ENCODE measurements at regions not wholly inside any gene's neighbourhood (a gene's known extent, or its start where the extent isn't known, plus 50 kb on each side); places are given as distances from the start of the nearest gene placed in this dataset.

DNA sequence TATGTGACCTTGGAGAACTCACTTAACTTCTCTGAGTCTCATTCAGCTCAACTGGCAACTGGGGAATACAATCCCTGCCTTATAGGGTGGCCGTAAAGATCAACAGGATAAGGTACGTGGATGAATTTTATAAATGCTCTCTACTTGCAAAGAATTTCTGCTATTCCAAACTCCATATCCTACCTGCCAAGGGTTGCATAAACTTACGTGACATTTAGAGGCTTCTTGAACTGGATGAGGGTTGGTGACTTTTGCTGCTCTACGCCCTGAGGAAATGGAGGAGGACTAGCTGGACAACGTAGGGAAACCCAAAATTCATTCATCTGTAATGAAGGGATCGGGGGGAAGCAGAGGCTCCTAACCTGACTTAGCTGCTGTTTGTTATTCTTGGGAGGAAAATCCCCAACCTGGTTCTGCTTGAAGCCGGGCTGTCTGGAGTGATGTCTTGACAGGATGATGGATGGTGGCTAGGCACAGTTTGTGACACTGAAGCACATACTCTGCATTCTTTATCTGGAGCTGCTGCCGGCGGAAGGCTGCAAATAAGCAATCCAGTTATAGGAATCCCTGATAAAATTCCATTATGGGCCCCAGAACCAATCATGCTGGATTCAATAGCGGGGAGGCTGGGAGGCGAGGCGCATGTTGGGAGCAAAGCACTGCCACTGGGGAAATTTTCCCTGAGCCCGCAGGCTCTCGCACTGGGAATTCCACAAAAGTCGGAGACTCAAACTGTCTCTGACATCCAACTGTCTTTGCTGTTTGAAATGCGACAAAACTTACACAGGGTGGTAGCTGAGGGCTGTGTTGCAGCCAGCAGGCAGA, 94.7 kb upstream of the SDK2 start (continued):
- TF ChIP-seq, protein P1, sequence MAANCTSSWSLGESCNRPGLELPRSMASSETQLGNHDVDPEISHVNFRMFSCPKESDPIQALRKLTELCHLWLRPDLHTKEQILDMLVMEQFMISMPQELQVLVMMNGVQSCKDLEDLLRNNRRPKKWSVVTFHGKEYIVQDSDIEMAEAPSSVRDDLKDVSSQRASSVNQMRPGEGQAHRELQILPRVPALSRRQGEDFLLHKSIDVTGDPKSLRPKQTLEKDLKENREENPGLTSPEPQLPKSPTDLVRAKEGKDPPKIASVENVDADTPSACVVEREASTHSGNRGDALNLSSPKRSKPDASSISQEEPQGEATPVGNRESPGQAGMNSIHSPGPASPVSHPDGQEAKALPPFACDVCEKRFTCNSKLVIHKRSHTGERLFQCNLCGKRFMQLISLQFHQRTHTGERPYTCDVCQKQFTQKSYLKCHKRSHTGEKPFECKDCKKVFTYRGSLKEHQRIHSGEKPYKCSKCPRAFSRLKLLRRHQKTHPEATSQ (CRISPR knock-in tag; IDR thresholded peaks at IDR 0.05; ENCODE audit: borderline replicate concordance): no peak
- TF ChIP-seq ZNF124 (CRISPR knock-in tag; IDR thresholded peaks at IDR 0.05): no peak
- no peak for TF ChIP-seq ZNF44 (CRISPR knock-in tag; IDR thresholded peaks at IDR 0.05)
- no peak for TF ChIP-seq CCAR2 (optimal IDR thresholded peaks at IDR 0.05; ENCODE audit: low read depth, low read length)
- TF ChIP-seq KDM5A (IDR thresholded peaks at IDR 0.05; ENCODE audit: borderline replicate concordance, low read length): no peak

DNA sequence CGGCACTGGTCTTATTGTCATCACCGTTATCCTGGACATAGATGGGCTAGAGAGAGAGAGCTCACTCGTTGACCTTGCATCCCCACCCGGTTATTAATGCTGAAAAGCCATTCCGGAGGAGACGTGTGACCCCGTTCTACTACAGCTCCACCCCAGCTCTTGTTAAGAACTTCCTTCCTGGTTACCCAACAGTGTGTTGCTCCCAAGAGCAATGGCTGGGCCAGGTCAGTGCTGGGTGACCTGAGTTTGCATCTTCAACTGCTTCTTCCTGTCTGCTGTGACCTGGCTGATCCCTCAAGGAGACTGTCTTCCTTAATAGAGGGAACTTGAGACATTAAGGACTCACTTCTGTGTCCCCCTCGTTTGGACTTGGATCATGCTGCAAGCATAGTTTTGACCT, 96.1 kb upstream of the SDK2 start:
- no peaks in the 10 kb centered on the region for H3K79me2 ChIP-seq (ENCODE audit: insufficient read depth, low read length)
- in situ Hi-C loops (cut with HindIII; ENCODE audit: extremely low pct_ligation_motif_present, low pct_unique_long_range_greater_than_20kb) (no loop called here), intact Hi-C loops (cut with micrococcal nuclease; ENCODE audit: unreplicated experiment) (no loop called here)
- no peaks in the 10 kb centered on the region for H3K9me3 ChIP-seq (ENCODE audit: low read length)
- TF ChIP-seq, protein P2, sequence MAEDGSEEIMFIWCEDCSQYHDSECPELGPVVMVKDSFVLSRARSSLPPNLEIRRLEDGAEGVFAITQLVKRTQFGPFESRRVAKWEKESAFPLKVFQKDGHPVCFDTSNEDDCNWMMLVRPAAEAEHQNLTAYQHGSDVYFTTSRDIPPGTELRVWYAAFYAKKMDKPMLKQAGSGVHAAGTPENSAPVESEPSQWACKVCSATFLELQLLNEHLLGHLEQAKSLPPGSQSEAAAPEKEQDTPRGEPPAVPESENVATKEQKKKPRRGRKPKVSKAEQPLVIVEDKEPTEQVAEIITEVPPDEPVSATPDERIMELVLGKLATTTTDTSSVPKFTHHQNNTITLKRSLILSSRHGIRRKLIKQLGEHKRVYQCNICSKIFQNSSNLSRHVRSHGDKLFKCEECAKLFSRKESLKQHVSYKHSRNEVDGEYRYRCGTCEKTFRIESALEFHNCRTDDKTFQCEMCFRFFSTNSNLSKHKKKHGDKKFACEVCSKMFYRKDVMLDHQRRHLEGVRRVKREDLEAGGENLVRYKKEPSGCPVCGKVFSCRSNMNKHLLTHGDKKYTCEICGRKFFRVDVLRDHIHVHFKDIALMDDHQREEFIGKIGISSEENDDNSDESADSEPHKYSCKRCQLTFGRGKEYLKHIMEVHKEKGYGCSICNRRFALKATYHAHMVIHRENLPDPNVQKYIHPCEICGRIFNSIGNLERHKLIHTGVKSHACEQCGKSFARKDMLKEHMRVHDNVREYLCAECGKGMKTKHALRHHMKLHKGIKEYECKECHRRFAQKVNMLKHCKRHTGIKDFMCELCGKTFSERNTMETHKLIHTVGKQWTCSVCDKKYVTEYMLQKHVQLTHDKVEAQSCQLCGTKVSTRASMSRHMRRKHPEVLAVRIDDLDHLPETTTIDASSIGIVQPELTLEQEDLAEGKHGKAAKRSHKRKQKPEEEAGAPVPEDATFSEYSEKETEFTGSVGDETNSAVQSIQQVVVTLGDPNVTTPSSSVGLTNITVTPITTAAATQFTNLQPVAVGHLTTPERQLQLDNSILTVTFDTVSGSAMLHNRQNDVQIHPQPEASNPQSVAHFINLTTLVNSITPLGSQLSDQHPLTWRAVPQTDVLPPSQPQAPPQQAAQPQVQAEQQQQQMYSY (CRISPR knock-in tag; IDR thresholded peaks at IDR 0.05): peak; percentile 83; the same call in 1 of the 2 replicates
- TF ChIP-seq ZNF382 (CRISPR knock-in tag; IDR thresholded peaks at IDR 0.05; ENCODE audit: borderline replicate concordance): no peak
- no peak for TF ChIP-seq PLRG1 (conservative IDR thresholded peaks at IDR 0.05)
- no peak for TF ChIP-seq NFATC3 (CRISPR knock-in tag; IDR thresholded peaks at IDR 0.05)
- TF ChIP-seq ETV5 (CRISPR knock-in tag; IDR thresholded peaks at IDR 0.05; ENCODE audit: borderline replicate concordance): no peak
- 24% methylated on average over 8 of the region's 8 CpGs for WGBS (ENCODE audit: low lambda C conversion rate)
- peaks cover 7% of the 10 kb centered on the region; the same call in 1 of the 2 replicates for H3K4me1 ChIP-seq (ENCODE audit: insufficient read depth, low read length)
- H3K36me3 ChIP-seq (replicated peaks in 1 of 2; ENCODE audit: control insufficient read depth in 1 of 2, insufficient read depth in 2 of 2, low read length in 2 of 2): no peaks in the 10 kb centered on the region
- no peak overlapping the region for H3K9ac ChIP-seq (ENCODE audit: insufficient read depth, low read depth, low read length)
- FAIRE-seq: no peak
- CTCF ChIA-PET (ENCODE audit: low intra/inter-chr PET ratio, low total read pairs): no interaction called here
- BruUV-seq (replicated peaks): no TSS peak
- no peak overlapping the region for H3K4me3 ChIP-seq (replicated peaks in 1 of 3; ENCODE audit: insufficient read depth in 1 of 3, low read depth in 2 of 3, low read length in 3 of 3)
- H3K27me3 ChIP-seq (ENCODE audit: control insufficient read depth in 1 of 2, insufficient read depth in 2 of 2, low read length in 2 of 2): peaks cover 6 to 44% of the 10 kb centered on the region in 2 experiments; a peak in 4 of 5 replicates
- no peak for DNase-seq (ENCODE audit: low spot score)
- no peak overlapping the region for H2AFZ ChIP-seq (ENCODE audit: low read length)
- no peaks in the 10 kb centered on the region for H4K20me1 ChIP-seq (ENCODE audit: insufficient read depth, low read length)
- POLR2A ChIA-PET: no interaction called here
- no peak overlapping the region for H3K4me2 ChIP-seq (ENCODE audit: low read depth, low read length)
- no peak for ATAC-seq
- H3K27ac ChIP-seq (ENCODE audit: extremely low read length, insufficient read depth, low read length): no peak overlapping the region

Data from HepG2 (cell line).